GM06990 (cell line): ENCODE measurements at regions not wholly inside any gene's neighbourhood (a gene's known extent, or its start where the extent isn't known, plus 50 kb on each side); places are given as distances from the start of the nearest gene placed in this dataset.
A peak's percentile ranks its signal among the peaks of the same experiment; 100 is the strongest.
"Not testable (repeated sequence)": the region's sequence is repeated elsewhere in the genome, so short reads cannot be mapped to it uniquely, and the experiment has no call there.

Experiments
- DNase-seq: peaks from one replicate; pipeline ENCODE4 v3.0.0-alpha.2; 2011; ENCODE audit not compliant: insufficient read length; ENCODE audit errors: extremely low read depth
- H3K27me3 ChIP-seq: replicated peaks from 2 replicates; pipeline ENCODE4 v1.6.0; 2011; ENCODE audit warnings: low read length; ENCODE audit not compliant: control insufficient read depth, insufficient read depth
- H3K36me3 ChIP-seq: 2 replicates; pipeline ENCODE4 v1.5.1; 2011; ENCODE audit warnings: low read length; ENCODE audit not compliant: control insufficient read depth, insufficient read depth
- H3K4me3 ChIP-seq: replicated peaks from 2 replicates; pipeline ENCODE4 v1.5.1; 2011; ENCODE audit warnings: low read depth, mild to moderate bottlenecking, control low read depth, low read length
- CTCF ChIP-seq: IDR thresholded peaks from 2 replicates; pipeline ENCODE4 v1.5.1; 2011; ENCODE audit warnings: low read length, control low read depth, mild to moderate bottlenecking, inconsistent platforms; ENCODE audit not compliant: insufficient read depth, poor library complexity, severe bottlenecking

GRCh38 chr5:72596956-72597355, 89.7 kb upstream of the ZNF366 start:
- Histone ChIP-seq H3K27me3 (no peaks in the 10 kb centered on the region), H3K4me3 (no peak overlapping the region), H3K36me3 (no peaks in the 10 kb centered on the region)
- DNase-seq: no peak
- TF ChIP-seq CTCF: no peak

GRCh38 chr5:72588640-72589039, 81.4 kb upstream of the ZNF366 start:
- H3K4me3 ChIP-seq: no peak overlapping the region
- TF ChIP-seq CTCF: no peak
- DNase-seq: no peak
- H3K27me3 ChIP-seq: no peaks in the 10 kb centered on the region
- H3K36me3 ChIP-seq: no peaks in the 10 kb centered on the region

DNA sequence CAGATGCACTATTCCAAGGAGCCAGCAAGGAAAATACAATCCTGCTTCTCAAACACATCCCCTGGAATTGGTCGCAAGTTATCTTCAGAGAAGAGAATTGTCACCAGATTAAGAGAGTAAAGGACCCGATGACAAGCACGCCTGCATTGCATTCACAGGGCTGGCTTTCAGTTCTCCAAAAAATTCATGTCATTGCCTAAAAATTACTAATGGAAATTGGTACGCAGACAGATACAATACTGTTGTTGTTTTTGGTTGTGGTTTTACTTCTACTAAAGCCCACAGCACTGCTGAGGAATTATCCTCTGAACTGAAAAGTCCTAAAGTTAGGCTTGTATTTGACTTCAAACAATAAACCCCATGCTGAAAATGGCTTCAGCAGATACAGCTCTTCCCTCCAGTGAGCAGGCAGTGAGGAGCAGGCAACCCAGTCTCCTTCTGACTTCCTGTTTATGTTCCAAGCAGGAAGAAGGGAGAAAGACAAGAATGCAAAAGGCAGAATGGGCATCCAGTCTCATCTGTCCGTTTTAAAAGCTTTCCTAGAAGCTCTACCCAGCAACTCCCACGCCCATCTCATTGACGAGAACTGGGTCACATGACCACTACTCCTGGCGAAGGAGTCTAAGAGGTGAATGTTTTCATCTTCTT, 80.6 kb upstream of the ZNF366 start:
- H3K4me3 ChIP-seq: no peak overlapping the region
- no peak for DNase-seq
- no peak for TF ChIP-seq CTCF

DNA sequence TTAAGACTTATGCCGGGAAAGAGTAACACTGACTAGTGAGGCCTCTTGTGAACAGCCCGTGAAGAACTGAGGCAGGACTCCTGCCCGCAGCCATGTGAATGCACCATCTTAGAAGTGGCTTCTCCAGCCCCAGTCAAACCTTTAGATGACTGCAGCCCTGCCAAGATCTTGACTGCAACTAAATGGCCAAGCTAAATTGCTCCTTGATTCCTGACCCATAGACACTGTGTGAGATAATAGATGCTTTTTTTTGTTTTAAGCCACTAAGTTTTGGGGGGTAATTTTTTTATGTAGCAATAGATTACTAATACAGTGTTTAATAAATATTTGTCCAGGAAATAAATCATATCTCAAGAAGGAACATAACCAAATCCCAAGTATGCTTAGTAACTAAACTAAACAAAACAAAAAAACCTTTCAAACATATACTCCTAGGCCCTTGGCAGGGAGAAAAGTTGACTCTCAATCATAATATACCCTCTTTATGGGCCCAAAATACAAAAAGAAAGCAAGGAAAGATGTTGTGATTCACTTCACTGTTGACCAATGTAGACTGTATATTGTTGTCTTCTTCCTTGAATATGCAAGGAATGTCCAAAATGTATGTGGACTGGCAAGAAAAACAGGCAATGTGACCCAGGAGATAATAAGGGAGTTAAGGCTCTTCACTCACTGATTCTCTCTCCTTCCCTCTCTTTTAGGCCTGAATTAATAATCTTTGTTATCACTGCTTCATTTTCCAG, 79.7 kb upstream of the ZNF366 start:
- no peak for TF ChIP-seq CTCF
- no peak for DNase-seq
- Histone ChIP-seq H3K4me3 (no peak overlapping the region), H3K27me3 (no peaks in the 10 kb centered on the region), H3K36me3 (no peaks in the 10 kb centered on the region)

More for the DNA sequence above, 80.6 kb upstream of the ZNF366 start:
- H3K36me3 ChIP-seq: no peaks in the 10 kb centered on the region
- H3K27me3 ChIP-seq: no peaks in the 10 kb centered on the region

GRCh38 chr5:72584466-72584865, 77.3 kb upstream of the ZNF366 start:
- DNase-seq: peak; percentile 25

GRCh38 chr5:72579290-72579689, 72.1 kb upstream of the ZNF366 start:
- not testable (repeated sequence) for H3K4me3 ChIP-seq, H3K27me3 ChIP-seq, DNase-seq, H3K36me3 ChIP-seq

More at GRCh38 chr5:72584466-72584865, 77.3 kb upstream of the ZNF366 start:
- TF ChIP-seq CTCF: peak; percentile 30
- H3K27me3 ChIP-seq: no peaks in the 10 kb centered on the region
- no peak overlapping the region for H3K4me3 ChIP-seq
- no peaks in the 10 kb centered on the region for H3K36me3 ChIP-seq
